ENCODE measurements at regions not wholly inside any gene's neighbourhood (a gene's known extent, or its start where the extent isn't known, plus 50 kb on each side); places are given as distances from the start of the nearest gene placed in this dataset.

DNA sequence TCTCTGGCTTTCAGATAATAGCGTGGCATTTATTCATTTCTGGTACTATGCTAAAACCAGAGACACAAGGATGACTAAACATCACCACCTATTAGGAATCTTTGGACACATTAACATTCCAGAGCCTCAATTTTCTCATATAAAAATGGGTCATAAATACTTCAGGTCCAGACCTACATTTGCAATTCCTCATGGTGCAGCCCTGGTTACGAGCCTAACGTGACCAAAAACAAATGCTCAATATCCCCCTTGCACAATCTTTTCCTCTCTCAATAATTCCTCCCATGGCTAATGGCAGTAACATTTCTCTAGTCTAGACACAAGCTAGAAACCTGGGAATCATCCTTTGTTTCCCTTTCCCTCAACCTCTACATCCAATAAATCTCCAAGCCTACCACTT is 112.8 kb upstream of the NABP1 start:
- DNase-seq = no peak

DNA sequence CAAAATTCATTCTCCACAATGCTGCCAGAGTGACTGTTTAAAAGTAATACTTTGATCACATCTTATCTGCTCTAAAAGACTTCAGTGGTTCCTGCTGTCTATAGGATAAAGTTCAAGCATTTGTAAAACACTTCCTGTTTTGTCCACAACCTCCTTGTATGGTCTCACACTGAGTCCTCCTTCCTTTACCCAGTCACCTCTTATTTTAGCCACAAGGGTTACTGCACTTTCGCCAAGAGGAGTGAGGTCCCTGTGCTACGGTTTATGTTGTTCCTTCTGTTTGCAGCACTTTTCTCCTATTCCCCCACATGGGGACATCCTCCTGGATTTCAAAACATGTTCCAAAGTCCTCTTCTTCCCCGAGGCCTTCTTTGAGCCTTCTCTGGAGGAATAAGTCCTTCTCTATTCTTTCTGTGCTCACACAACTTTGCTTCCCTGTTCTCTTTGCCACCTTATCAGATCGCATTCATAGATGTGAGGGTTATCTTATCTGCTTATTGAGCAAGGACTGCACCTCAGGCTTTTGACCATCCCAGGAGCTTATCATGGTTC is 112.2 kb upstream of the NABP1 start:
- no peak for DNase-seq

DNA sequence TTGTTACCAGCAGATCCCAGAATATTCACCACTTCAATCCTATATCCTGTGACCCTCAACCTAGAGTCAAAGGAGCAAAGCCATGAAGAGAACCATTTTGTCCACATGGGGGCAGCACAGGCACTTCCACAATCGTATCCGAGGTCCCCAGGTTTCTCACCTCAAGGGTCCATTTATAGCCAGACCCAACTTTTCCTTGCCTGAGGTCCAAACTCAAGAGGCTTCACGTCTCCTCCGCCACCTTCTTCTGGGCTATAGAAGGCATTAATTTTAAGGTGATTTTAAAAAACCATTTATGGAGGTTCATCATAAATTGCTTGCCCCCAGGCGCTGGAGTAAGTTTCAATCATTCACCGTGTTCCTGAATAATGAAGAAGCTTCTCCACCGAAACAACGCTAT is 111.6 kb upstream of the NABP1 start:
- DNase-seq = peak; percentile 54

DNA sequence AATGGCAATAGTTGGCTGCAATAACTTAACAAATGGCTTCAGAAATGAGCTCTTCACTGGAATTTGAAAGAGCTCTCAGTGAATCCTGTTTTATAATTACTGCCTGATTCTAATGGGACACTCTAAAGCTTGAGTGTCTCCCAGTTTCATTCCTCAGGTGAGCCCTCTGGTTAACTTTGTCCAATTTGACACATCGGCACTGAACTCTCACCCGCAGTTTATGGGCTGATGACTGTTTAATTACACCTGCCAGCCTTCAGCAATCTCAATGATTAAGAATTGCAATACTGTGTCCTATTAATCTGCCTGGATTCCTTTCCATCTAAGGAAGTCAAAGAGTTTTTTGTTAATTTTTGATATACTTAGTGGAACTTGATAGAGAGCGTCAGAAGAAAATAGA is 110.7 kb upstream of the NABP1 start:
- DNase-seq = no peak

DNA sequence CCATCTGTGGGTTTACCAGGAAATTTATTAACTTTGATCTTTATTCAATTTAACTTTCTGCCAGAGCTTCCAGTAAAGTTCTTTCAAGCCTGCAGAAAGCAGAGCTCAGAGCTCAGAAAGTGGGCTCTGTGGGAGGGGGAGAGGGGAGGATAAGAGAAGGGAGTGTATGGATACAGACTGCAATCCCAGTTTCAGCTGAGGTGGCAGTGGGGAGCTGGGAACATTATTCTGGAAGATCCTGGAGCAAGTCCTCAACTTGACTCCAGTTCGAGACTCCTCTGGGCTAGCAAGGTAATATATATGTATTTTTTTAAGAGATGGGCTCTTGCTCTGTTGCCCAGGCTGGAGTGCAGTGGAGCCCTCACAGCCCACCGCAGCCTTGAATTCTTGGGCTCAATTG is 108.9 kb upstream of the NABP1 start:
- DNase-seq = no peak

DNA sequence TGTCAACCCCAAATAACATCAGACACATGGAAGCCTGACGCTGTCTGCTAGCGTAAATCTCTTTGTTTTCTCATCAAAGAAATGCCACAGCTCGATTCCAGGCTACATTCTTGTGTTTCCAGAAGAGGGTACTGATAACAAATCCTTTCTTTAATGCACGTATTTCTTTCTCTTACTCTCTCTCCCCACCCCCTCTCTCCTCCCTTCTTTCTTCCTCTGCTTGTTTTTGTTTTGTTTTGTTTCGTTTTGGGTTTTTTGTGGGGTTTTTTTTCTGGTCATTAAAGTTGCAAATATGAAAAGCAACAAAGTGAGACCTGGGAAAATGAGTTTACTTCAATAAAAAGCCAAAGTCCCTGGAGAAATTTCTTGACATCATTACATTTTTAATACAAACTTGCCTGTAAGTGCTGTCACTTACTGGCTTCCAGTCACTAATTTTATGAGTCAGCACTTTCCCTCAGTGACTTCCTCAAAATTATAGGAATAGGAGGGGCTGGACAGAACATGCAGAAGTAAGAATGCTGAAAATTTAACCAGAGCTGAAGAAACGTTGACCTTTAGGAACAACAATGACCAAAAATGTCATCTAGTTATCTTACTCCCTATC is 106.7 kb upstream of the NABP1 start:
- DNase-seq = no peak

DNA sequence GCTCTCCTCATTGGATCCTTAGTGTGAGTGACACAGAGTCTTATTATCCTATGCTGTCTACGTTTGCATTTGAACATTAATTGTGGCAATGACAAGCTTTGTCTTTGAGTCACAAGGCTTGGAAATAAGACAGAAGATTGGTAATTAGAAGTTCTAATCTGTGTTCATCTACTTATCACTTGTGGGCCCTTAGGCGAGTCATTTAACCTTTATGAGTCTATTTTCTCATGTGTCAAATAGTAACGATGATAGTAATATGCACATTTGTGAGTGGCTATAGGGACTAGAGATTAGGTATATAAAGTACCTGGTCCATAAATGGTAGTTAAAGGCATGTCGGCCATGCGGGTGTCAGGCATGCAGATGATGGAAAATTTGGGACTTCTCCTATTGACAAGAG is 105.6 kb upstream of the NABP1 start:
- no peak for DNase-seq

DNA sequence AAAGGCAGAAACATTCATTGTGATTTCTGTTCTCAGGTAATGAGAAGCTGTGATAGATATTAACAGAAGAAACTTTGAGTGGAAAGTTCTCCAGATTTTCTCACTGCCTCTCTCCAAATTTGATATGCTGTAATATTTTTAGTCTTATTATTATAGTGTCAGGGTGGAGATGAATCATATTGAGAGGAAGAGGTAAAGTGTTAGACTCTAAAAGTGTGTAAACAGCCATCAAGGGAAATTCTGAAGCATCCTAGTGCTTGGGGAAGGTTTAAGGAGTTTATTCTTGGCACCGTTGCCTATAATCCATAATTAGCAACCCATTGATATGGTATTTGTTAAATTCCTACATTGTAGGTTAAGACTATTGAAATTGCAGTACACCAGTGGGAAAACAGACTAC is 104.7 kb upstream of the NABP1 start:
- no peak for DNase-seq

DNA sequence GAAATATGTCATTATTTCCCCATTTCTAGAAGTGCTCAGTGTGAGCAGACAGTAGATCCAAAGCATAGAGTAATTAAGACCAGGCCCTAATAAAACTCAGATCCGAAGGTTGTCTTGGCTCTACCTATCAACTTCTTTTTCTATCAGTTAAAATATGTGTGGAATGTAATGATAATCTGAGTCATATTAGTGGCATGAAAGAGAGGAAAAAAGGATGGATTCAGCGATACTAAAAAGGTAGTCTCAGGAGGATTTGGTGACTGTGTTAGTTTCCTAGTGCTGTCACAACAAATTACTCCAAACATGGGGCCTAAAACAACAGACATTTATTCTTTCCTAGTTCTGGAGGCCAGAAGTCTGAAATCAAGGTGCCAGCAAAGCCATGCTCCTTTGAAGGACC is 103.7 kb upstream of the NABP1 start:
- no peak for DNase-seq

DNA sequence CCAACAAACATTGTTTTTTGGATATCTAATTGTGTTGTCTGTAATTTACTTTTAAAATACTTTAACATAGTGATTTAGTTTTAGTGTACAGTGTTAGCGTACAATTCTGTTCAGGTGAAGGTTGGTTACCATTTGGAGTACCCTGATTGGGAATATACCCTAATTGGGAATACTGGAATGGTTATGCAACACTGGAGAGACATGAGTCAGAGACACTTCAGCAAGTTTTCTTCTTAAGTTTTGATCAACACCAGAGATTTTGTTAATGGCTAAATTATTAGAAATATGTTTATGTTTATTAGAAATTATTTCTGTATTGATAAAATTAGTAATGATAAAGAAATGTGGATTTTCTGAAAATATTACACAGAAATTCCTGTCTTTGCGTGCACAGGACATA is 100.3 kb upstream of the NABP1 start:
- DNase-seq = no peak

DNA sequence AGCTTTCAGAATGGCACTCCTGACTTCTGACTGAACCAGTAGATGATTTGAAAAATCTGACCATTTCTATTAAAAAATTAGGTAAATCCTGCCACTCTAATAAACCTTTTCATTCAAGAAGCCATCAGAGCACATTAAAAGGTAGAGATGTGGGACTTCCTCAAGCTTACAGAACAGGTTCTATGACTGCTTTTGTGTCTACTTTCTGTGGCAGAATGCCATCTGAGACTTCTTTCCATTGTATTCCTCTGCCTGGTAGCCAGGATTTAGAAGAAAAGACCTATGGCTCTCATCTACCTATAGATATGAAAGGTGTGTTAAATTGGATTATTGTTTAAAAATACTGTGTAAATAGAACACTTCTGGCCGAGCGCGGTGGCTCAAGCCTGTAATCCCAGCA is 99.9 kb upstream of the NABP1 start:
- DNase-seq = no peak

DNA sequence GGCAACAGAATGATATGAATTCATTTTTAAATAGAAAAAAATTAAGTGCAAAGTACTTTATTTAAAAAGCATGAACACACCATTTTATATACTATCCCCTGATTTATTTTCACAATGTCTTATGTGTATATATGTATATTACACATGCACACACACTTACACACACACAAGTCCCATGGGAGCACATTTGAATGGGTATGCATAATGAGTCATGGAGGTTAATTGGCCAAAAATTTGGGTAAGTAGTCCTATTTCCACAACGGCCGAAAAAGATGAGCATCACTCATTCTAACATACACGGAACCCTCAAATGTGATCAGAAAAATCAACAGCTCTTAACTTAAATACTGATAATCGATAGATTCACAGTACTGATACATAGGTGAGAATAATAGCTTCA is 97.4 kb upstream of the NABP1 start:
- DNase-seq = no peak

DNA sequence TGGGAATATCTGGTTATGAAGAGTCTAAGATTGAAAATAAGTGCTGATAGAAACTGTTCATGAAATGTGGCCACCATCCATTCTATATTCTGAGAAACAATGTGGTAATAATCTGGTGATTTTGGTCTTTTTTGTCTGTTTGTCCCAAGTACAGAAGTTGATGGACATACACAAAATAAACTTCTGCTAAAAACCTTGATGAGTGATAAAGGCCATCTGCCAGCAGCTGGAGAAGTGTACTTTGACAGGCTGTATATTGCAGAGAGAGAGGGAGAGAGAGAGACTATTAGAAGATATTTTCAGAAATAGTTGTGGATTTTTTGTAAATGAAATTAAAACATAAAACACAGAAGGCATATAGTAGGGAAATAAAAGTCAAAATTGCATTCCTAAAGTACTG is 96.9 kb upstream of the NABP1 start:
- DNase-seq = no peak

DNA sequence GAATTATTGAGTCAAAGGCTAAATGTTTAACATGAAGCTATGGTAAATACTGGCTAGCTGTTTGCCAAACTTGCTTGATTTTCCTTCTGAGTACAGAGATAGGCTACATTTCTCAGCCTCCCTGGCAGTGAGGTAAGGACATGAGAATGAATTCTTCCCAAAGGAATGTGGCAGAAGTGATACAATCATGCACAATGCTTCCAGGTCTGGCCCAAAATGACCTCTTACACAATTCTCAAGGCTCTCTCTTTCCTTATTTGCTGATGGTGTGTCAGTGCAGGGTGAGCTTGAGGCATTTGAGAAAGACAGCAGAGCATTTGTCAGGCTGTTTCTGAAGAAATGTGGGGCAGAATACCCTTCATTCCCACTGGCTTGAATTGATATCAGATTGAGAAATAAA is 95.6 kb upstream of the NABP1 start:
- DNase-seq = no peak

DNA sequence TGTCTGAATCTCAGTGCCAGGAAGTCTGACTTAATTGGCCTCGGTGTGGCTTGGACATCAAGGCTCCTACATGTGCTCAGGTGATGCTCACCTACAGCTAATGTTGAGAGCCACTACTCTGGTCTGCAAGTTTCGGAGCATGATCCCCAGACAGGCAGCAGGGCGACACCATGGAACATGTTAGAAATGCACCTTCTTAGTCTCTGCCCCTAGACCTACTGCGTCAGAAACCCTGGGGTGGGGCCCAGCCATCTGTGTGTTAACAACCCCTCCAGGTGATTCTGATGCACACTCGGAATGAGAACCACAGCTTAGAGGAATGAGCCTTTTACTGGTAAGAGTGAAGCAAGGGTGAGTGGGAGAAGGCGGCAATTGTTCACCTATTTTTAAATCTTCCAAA is 86.9 kb upstream of the NABP1 start:
- DNase-seq = no peak

DNA sequence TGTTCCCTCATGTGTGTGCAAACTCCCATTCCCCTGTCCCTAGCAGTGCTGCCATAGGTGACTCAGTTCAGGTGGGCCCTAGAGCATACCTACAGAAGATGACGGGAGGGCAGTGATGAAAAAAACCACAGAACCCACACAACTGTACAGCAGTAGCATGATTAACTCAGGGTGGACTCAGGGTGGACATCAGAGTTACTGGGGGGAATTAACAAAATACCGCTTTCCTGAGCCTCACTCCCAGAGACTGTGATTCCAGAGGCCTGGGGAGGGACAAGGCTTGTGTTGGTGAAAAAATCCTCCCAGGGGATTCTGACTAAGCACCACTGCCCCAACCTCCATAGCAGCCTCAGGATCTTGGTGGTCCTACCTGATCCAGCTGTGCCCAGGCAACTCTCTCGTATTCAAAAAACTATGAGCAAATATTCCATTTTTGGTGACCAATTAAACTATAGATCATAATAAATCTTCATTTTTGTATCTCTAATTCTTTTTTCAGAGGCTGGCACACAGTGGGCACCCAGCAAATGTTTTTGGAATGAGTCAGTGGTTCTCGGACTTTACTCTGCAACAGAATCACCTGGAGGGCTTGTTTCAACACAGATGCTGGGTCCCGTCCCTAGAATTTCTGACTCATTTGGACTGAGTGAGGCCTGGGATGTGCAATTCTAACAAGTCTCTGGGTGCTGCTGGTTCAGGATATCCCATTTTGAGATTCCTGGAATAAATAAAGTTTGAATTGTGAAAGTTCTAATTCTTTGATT is 84.1 kb upstream of the NABP1 start:
- no peak for DNase-seq

DNA sequence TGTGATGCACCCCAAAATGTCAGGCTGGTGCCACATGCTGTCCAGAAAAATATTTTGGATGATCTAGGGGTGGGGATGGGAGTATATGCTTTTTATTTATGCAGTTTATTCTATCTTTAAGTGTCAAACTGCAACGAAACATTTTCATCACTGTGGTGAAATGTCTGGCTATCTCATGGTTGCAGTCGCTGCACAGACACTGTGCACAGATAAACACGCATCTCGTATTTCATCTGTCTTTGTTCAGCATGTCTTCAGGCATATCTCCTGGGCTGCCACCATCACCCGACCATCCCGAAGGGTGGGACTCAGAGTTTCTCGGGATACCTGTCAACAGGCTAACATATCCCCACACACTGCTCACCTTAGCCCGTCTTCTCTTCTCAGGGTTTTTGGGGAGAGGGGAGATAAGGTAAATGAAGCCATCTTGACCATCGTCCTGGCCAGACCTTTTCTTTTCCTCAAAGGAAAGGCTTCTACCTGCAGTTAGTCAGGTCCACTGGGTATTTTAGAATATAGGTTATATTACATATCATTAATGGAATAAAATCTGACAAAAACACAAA is 80.7 kb upstream of the NABP1 start:
- no peak for DNase-seq

DNA sequence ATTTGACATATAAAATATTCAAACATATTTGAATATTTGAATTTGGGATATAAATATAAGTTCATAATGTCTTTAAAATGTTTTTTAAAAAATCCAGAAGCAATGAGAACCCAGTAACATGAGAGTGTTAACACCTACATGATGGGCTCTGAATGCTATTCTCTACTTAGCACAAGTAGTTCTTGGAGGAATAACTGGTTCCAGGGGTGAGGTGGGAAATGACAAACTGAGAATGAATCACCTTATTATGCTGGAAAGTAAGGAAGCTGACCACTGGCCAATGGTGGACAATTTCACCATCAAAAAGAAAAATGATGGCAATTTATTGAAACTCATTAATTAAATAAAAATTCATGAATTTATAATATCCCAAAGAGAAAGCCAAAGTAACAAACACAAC is 79.6 kb upstream of the NABP1 start:
- no peak for DNase-seq

DNA sequence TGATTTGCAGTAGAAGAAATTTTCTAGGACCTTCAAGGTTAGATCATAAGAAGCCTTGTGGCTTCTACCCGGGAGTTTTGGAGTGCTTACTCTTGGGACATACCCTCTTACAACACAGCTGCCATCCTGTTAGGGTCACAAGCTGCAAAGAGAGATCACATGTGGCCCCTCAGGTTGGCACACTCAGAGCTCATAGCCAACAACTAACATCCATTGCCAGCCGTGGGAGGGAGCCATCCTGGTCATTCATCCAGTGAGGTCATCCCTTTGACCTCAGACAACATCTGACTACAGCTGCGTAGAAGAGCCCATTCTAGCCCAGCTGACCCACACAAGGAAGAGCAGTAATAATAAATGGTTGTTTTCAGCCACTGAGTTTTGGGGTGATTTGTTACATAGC is 76.9 kb upstream of the NABP1 start:
- DNase-seq = no peak

DNA sequence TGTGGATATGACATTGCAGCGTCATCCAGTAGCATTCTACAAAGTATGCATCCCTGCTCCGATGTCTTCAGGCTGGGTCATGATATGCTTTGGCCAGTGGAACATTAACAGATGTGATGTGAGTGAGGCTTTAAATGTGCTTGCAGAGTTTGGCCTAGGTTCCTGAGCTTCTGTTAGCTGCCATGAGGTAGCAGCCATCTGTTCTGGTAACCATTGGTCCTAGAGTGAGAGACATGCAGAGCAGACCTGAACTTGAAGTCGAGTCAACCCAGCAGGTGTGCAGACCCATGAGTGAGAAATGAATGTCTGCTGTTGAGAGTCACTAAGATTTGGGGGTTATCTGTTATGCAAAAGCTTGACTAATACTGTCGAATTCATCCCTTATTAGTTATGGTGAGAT is 73.8 kb upstream of the NABP1 start:
- DNase-seq = no peak

DNA sequence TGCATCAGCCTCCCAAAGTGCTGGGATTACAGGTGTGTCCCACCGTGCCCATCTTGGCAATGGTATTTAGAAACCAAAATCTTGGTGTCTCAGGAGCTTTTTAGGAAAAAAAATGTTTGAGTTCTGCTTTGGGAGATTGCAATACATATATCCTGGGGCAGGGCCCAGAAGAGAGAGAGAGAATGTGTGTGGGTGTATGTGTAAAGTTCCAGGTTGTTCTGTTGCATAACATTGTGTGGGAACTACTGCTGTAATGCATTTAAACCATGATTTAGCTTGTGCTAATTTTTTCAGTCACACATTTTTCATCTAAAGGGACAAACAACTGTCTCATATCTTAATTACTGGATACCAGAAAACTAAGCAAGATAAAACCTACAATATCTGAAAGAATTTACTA is 70.8 kb upstream of the NABP1 start:
- no peak for DNase-seq

DNA sequence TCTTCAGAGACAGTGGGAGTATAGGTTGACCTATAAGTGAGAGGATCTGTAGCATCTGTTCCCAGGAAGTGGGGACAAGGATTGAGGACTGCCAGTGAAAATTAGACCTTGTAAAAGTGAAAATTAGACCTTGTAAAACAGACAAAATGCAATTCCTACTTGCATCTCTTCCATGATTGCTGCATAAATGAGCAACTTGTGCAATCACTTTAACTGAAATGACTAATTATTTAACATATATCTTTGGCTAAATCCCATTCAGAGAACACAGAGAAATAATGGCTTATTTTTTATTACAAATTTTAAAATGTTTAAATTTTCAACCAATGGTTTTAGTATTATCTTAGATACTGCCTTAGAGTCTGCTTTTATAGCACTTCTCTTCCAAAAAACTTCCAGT is 67.2 kb upstream of the NABP1 start:
- DNase-seq = no peak

DNA sequence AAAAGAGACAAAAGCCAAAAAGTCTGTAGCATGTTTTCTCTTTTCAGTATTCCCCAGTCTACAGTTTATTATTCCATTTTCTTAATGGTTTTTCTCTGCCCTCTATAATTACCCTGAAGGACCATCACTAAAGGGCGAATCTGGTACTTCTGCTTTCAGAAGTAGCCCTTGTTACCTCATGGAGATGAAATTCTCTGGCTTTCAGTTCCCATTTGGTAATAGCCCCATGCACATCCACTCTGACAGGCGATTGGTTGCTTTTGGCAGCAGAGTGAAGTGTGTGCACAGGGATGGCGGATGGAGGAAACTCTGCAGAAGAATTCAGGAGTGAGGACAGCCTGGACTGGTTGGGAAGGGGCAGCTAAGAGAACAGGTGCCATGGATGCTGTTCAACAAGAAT is 66.3 kb upstream of the NABP1 start:
- no peak for DNase-seq

DNA sequence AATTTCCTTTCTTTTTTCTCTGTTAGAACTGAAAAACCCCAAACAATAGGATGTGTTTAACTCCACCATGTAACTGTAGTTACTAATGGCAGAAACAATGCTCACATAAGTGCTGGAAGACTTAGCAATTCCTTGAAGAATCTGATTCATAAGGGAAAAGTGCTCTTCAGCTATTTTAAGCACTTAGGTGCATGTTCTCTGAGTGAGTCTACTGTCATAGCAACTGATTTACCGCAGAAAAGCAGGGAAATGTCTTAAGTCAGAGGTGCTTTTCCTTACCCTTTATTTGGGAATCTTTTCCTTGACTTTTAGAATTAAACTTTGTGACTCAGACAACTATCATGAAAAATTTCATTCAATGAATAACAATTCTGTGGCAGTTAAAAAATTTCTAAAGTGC is 65.4 kb upstream of the NABP1 start:
- no peak for DNase-seq

DNA sequence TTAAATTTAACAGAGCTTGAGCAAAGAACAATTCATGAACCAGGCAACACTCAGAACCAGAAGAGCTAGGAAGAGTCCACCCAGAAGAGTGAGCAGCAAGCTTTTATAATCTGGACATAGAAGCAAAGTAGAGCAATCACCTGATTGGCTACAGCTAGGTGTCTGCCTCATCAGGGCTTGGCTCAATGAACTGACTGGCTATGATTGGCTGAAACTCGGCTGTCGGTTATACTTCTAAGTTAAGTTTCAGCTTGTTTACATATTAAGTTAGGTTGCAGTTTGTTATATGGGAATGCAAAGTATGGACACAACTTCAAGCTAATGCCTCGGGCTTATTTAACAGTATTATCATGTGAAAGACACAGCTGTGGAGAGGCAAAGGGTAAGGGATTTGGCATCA is 63.2 kb upstream of the NABP1 start:
- no peak for DNase-seq
